ENCODE measurements at regions not wholly inside any gene's neighbourhood (a gene's known extent, or its start where the extent isn't known, plus 50 kb on each side); places are given as distances from the start of the nearest gene placed in this dataset.

DNA sequence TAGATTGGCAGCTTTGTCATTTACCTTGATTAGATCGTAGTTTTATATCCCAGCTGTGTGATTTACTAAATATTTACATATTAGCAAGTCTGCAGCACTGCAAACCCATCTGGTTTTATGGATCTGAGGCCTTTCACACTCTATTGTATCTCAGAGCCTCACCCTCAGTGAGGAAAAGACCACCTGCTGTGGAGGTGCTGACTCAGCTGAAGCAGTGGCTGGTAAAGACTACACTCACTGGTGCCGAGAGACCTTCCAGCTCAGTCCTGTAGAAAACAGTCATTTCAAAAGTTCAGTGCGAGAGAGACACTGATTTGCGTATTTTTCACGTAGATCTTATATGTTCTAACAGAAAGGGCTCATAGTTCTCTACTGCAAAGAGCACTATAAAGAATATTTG lies 307.8 kb upstream of the TPM1 start:
- peak; percentile 41 for DNase-seq (ENCODE audit: low spot score)
- ATAC-seq, result peak; percentile 69
- Mint-ChIP-seq H3K27me3 (ENCODE audit: low read depth) (no peaks in the 10 kb centered on the region; the same call in 1 of the 2 replicates), H3K36me3 (peaks cover 24% of the 10 kb centered on the region), H3K27ac (no peak overlapping the region), H3K4me1 (peaks cover 14% of the 10 kb centered on the region), H3K4me3 (no peak overlapping the region), H3K9me3 (peaks cover 17% of the 10 kb centered on the region)
- ChIA-PET POLR2A (no interaction called here), CTCF (interaction anchor here (1.0 to 3.0 kb wide), 3 partner anchors 8 to 48 kb away, joined by 3 to 16 read pairs (median 4); no protein-coding TSS in a partner anchor)
- TF ChIP-seq GABPB1 (CRISPR knock-in tag; IDR thresholded peaks at IDR 0.05), result no peak
- TF ChIP-seq, protein P1, sequence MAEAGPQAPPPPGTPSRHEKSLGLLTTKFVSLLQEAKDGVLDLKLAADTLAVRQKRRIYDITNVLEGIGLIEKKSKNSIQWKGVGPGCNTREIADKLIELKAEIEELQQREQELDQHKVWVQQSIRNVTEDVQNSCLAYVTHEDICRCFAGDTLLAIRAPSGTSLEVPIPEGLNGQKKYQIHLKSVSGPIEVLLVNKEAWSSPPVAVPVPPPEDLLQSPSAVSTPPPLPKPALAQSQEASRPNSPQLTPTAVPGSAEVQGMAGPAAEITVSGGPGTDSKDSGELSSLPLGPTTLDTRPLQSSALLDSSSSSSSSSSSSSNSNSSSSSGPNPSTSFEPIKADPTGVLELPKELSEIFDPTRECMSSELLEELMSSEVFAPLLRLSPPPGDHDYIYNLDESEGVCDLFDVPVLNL (CRISPR knock-in tag; IDR thresholded peaks at IDR 0.05; ENCODE audit: borderline replicate concordance, low read depth), result no peak
- TF ChIP-seq ZNF423 (CRISPR knock-in tag; IDR thresholded peaks at IDR 0.05), result peak; percentile 36; the same call in 1 of the 2 replicates
- TF ChIP-seq ZNF263 (CRISPR knock-in tag; IDR thresholded peaks at IDR 0.05; ENCODE audit: low read depth), result no peak
- TF ChIP-seq, protein P2, sequence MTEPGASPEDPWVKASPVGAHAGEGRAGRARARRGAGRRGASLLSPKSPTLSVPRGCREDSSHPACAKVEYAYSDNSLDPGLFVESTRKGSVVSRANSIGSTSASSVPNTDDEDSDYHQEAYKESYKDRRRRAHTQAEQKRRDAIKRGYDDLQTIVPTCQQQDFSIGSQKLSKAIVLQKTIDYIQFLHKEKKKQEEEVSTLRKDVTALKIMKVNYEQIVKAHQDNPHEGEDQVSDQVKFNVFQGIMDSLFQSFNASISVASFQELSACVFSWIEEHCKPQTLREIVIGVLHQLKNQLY (CRISPR knock-in tag; IDR thresholded peaks at IDR 0.05), result no peak
- TF ChIP-seq NR2C2 (CRISPR knock-in tag; IDR thresholded peaks at IDR 0.05), result no peak
- no peak for TF ChIP-seq NFE2L1 (CRISPR knock-in tag; IDR thresholded peaks at IDR 0.05)

DNA sequence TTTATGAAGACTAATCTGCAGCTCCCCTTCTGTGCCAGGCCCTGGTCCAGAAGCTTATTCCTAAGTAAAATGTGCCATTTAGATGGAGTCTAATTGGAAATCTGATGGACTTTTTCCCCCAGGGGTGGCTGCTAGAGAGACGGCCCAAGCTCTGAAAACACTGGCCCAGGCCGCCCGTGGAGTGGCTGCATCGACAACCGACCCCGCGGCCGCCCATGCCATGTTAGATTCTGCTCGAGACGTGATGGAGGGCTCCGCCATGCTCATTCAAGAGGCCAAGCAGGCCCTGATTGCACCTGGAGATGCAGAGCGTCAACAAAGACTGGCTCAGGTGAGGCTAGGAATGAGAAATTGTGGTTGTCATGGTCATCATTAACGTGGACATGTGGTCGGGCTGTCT lies 305.8 kb upstream of the TPM1 start:
- Mint-ChIP-seq H3K4me3 (no peak overlapping the region), H3K27ac (no peak overlapping the region), H3K9me3 (peaks cover 3% of the 10 kb centered on the region; the same call in 1 of the 2 replicates), H3K27me3 (ENCODE audit: low read depth) (no peaks in the 10 kb centered on the region; the same call in 1 of the 2 replicates), H3K36me3 (peaks cover 13% of the 10 kb centered on the region; the same call in 1 of the 2 replicates), H3K4me1 (peaks cover 14% of the 10 kb centered on the region)
- DNase-seq (ENCODE audit: low spot score) (no peak), ATAC-seq (no peak)
- ChIA-PET POLR2A (no interaction called here), CTCF (no interaction called here)
- no peak for TF ChIP-seq MXD4 (CRISPR knock-in tag; IDR thresholded peaks at IDR 0.05; ENCODE audit: borderline replicate concordance)
- TF ChIP-seq, protein P3, sequence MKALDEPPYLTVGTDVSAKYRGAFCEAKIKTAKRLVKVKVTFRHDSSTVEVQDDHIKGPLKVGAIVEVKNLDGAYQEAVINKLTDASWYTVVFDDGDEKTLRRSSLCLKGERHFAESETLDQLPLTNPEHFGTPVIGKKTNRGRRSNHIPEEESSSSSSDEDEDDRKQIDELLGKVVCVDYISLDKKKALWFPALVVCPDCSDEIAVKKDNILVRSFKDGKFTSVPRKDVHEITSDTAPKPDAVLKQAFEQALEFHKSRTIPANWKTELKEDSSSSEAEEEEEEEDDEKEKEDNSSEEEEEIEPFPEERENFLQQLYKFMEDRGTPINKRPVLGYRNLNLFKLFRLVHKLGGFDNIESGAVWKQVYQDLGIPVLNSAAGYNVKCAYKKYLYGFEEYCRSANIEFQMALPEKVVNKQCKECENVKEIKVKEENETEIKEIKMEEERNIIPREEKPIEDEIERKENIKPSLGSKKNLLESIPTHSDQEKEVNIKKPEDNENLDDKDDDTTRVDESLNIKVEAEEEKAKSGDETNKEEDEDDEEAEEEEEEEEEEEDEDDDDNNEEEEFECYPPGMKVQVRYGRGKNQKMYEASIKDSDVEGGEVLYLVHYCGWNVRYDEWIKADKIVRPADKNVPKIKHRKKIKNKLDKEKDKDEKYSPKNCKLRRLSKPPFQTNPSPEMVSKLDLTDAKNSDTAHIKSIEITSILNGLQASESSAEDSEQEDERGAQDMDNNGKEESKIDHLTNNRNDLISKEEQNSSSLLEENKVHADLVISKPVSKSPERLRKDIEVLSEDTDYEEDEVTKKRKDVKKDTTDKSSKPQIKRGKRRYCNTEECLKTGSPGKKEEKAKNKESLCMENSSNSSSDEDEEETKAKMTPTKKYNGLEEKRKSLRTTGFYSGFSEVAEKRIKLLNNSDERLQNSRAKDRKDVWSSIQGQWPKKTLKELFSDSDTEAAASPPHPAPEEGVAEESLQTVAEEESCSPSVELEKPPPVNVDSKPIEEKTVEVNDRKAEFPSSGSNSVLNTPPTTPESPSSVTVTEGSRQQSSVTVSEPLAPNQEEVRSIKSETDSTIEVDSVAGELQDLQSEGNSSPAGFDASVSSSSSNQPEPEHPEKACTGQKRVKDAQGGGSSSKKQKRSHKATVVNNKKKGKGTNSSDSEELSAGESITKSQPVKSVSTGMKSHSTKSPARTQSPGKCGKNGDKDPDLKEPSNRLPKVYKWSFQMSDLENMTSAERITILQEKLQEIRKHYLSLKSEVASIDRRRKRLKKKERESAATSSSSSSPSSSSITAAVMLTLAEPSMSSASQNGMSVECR (CRISPR knock-in tag; IDR thresholded peaks at IDR 0.05; ENCODE audit: borderline replicate concordance), result no peak
- TF ChIP-seq, protein P4, sequence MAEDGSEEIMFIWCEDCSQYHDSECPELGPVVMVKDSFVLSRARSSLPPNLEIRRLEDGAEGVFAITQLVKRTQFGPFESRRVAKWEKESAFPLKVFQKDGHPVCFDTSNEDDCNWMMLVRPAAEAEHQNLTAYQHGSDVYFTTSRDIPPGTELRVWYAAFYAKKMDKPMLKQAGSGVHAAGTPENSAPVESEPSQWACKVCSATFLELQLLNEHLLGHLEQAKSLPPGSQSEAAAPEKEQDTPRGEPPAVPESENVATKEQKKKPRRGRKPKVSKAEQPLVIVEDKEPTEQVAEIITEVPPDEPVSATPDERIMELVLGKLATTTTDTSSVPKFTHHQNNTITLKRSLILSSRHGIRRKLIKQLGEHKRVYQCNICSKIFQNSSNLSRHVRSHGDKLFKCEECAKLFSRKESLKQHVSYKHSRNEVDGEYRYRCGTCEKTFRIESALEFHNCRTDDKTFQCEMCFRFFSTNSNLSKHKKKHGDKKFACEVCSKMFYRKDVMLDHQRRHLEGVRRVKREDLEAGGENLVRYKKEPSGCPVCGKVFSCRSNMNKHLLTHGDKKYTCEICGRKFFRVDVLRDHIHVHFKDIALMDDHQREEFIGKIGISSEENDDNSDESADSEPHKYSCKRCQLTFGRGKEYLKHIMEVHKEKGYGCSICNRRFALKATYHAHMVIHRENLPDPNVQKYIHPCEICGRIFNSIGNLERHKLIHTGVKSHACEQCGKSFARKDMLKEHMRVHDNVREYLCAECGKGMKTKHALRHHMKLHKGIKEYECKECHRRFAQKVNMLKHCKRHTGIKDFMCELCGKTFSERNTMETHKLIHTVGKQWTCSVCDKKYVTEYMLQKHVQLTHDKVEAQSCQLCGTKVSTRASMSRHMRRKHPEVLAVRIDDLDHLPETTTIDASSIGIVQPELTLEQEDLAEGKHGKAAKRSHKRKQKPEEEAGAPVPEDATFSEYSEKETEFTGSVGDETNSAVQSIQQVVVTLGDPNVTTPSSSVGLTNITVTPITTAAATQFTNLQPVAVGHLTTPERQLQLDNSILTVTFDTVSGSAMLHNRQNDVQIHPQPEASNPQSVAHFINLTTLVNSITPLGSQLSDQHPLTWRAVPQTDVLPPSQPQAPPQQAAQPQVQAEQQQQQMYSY (CRISPR knock-in tag; IDR thresholded peaks at IDR 0.05), result no peak
- TF ChIP-seq, protein P5, sequence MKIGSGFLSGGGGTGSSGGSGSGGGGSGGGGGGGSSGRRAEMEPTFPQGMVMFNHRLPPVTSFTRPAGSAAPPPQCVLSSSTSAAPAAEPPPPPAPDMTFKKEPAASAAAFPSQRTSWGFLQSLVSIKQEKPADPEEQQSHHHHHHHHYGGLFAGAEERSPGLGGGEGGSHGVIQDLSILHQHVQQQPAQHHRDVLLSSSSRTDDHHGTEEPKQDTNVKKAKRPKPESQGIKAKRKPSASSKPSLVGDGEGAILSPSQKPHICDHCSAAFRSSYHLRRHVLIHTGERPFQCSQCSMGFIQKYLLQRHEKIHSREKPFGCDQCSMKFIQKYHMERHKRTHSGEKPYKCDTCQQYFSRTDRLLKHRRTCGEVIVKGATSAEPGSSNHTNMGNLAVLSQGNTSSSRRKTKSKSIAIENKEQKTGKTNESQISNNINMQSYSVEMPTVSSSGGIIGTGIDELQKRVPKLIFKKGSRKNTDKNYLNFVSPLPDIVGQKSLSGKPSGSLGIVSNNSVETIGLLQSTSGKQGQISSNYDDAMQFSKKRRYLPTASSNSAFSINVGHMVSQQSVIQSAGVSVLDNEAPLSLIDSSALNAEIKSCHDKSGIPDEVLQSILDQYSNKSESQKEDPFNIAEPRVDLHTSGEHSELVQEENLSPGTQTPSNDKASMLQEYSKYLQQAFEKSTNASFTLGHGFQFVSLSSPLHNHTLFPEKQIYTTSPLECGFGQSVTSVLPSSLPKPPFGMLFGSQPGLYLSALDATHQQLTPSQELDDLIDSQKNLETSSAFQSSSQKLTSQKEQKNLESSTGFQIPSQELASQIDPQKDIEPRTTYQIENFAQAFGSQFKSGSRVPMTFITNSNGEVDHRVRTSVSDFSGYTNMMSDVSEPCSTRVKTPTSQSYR (CRISPR knock-in tag; IDR thresholded peaks at IDR 0.05), result no peak
- no peak for TF ChIP-seq HMGA2 (CRISPR knock-in tag; IDR thresholded peaks at IDR 0.05)
